Motor neuron (in vitro differentiated cells): ENCODE measurements at regions not wholly inside any gene's neighbourhood (a gene's known extent, or its start where the extent isn't known, plus 50 kb on each side); places are given as distances from the start of the nearest gene placed in this dataset.
A peak's percentile ranks its signal among the peaks of the same experiment; 100 is the strongest.
"Not testable (repeated sequence)": the region's sequence is repeated elsewhere in the genome, so short reads cannot be mapped to it uniquely, and the experiment has no call there.

Source experiments
- ATAC-seq, 8 experiments: fragments of 200-7000 bp; cut with Tn5 transposase; replicated peaks in 6 of 8; 2 replicates each; pipeline ENCODE4 v1.8.0; 2021; ENCODE audit warnings: mild to moderate bottlenecking in 8 of 8, moderate library complexity in 8 of 8
- H3K27ac ChIP-seq, 2 donors: fragments of 250-450 bp; sonication (Bioruptor Pico); 2 replicates each; pipeline ENCODE4 v1.9.0; 2021; ENCODE audit warnings: antibody characterized with exemption in 2 of 2, mild to moderate bottlenecking in 2 of 2, moderate library complexity in 1 of 2
- H3K4me1 ChIP-seq, 2 donors: fragments of 250-450 bp; sonication (Bioruptor Pico); replicated peaks in 1 of 2; 2 replicates each; pipeline ENCODE4 v1.6.1; 2021; ENCODE audit warnings: antibody characterized with exemption in 2 of 2, mild to moderate bottlenecking in 2 of 2, moderate library complexity in 1 of 2
- H3K4me3 ChIP-seq, 5 donors: fragments of 250-450 bp; sonication (Bioruptor Pico); 2 replicates each; pipeline ENCODE4 v1.9.0; 2021; ENCODE audit warnings: antibody characterized with exemption in 5 of 5, mild to moderate bottlenecking in 5 of 5, moderate library complexity in 4 of 5
- WGBS, 10 experiments: fragments of 450-650 bp; shearing (Covaris generic); methylation state at CpG; one replicate each; pipeline ENCODE4 v1.0.0; 2022; 5-methylcytosine and 5-hydroxymethylcytosine counted together
- in situ Hi-C, 9 experiments: fragments of 400-800 bp; cut with MboI; loops; one replicate each; pipeline ENCODE4 v1.15.0; 2021; ENCODE audit warnings: low sequenced_read_pairs in 9 of 9, low pct_unique_long_range_greater_than_20kb in 2 of 9; ENCODE audit not compliant: unreplicated experiment in 9 of 9

DNA sequence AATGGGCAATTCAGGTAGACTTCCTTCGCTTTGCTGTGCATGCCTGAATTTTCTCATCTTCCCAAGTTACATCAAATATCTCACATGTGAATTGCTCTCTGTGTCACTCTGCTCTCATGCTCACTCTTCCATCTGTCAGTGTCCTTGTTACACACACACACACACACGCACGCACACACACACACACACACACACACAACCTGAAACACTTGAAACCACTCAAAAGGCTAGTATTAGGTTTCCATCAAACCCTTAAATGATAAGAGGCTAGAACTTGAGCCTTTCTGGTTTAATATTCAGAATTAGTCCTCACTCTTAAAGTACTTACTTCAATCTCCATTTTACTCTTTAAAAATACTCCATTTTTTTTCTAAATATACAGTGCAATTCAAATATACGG is 282.4 kb downstream of the C11orf87 start:
- H3K4me3 ChIP-seq: no peak overlapping the region
- H3K4me1 ChIP-seq: peaks cover 0 to 13% of the 10 kb centered on the region in 2 donors
- H3K27ac ChIP-seq: no peak overlapping the region
- WGBS, 10 experiments: 20 to 91% (median 50%) methylated on average over 1 to 4 of the region's 4 CpGs; no CpG with 5 or more reads in 2 of the 10 experiments
- ATAC-seq: peak in 1 of 8 experiments; percentile 29
- in situ Hi-C loops: no loop called here

DNA sequence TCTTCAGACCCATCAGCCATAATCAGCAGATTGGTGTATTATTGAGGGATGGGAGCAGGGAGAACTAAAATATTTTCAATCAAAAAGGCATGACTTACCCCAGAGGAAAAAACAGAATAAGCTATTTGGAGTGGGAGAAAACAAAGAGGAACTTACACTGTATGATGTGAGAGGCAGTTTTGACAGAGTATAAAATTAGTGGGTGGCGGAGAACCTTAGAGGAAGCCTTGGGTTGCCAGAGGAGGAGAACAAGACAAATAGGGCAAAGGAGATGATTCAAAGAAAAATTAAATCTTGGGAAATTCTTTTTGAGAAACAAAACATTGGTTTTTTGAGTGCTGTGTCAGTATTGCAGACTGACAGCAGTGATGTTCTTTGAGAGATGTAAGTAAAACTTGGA is 285.0 kb downstream of the C11orf87 start:
- Histone ChIP-seq H3K4me1 (peaks cover 6 to 28% of the 10 kb centered on the region in 2 donors), H3K27ac (no peak overlapping the region), H3K4me3 (no peak overlapping the region)
- in situ Hi-C loops: no loop called here
- 67 to 100% (median 100%) methylated on average over 1 of the region's 1 CpG; no CpG with 5 or more reads in 2 of the 10 experiments for WGBS, 10 experiments
- ATAC-seq: no peak

- Histone ChIP-seq H3K27ac (no peak overlapping the region), H3K4me3 (no peak overlapping the region), H3K4me1 (peaks cover 6 to 28% of the 10 kb centered on the region in 2 donors)
- in situ Hi-C loops: no loop called here
- ATAC-seq: no peak
- 56 to 100% (median 86%) methylated on average over 1 to 2 of the region's 2 CpGs; no CpG with 5 or more reads in 4 of the 10 experiments for WGBS, 10 experiments
Observed at GRCh38 chr11:109707411-109707810, 285.4 kb downstream of the C11orf87 start.

DNA sequence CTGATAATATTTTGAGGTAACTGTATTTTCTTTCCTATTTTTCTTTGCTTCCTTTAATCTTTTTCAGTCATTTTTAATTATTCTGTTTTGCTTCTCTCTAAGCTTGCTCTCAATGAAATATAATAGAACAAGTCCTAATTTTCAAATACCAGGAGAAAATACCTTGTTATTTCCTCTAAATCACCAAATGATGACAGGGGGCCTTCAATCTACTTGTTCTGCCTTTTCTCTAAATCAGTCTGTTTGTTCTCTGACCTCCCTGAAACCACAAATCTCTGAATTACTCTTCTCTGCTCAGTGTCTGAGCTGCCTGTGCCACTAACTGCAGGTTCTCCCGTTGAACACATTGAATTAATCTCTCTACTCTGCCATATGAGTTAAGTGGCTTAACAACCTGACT is 286.2 kb downstream of the C11orf87 start:
- Histone ChIP-seq H3K27ac (no peak overlapping the region), H3K4me1 (peaks cover 6 to 28% of the 10 kb centered on the region in 2 donors), H3K4me3 (no peak overlapping the region)
- 0 to 71% (median 24%) methylated on average over 1 of the region's 1 CpG; no CpG with 5 or more reads in 4 of the 10 experiments for WGBS, 10 experiments
- in situ Hi-C loops: no loop called here
- ATAC-seq: peak in 2 of 8 experiments; percentile 41 to 49

- WGBS, 10 experiments: 0 to 100% (median 92%) methylated on average over 1 to 2 of the region's 2 CpGs; no CpG with 5 or more reads in 4 of the 10 experiments
- H3K27ac ChIP-seq, in situ Hi-C loops, H3K4me3 ChIP-seq, ATAC-seq: not testable (repeated sequence)
- peaks cover 9 to 14% of the 10 kb centered on the region in 2 donors for H3K4me1 ChIP-seq
Observed at GRCh38 chr11:109714444-109714843, 292.5 kb downstream of the C11orf87 start.

DNA sequence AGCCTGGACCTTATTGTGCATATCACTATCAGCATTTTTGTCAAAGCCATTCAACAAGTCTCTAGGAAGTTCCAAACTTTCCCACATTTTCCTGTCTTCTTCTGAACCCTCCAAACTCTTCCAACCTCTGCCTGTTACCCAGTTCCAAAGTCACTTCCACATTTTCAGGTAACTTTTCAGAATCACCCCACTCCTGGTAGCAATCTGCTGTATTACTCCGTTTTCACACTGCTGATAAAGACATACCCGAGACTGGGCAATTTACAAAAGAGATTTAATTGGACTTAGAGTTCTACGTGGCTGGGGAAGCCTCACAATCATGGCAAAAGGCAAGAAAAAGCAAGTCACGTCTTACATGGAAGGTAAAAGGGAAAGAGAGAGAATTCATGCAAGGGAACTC is 293.4 kb downstream of the C11orf87 start:
- H3K4me1 ChIP-seq, ATAC-seq, in situ Hi-C loops, H3K4me3 ChIP-seq: not testable (repeated sequence)
- whole genome bisulfite sequencing, 10 experiments: 11 to 90% (median 63%) methylated on average over 1 to 4 of the region's 4 CpGs; no CpG with 5 or more reads in 1 of the 10 experiments
- H3K27ac ChIP-seq: peak overlapping the region in 1 of 2 donors; percentile 33

DNA sequence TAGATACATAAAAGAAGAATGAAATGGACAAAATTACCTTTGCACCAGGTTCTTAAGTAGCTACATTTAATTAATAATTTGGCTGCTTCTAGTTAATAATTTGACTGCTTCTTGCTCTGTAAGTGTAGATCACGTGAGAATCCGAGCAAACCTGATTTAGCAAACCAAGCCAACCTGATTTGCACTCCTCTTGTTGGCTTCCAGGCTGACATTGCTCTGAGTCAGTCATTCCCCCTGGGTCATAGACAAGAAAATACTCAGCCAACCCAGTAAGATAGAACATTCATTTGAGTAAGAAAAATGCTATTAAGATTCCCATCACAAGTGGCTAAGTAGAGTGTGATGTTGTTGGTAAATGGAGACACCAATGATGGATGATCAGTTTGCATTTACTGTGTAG is 304.1 kb downstream of the C11orf87 start:
- WGBS, 10 experiments: 40 to 100% (median 76%) methylated on average over 2 of the region's 2 CpGs; no CpG with 5 or more reads in 5 of the 10 experiments
- H3K4me3 ChIP-seq: no peak overlapping the region
- no peak overlapping the region for H3K27ac ChIP-seq
- H3K4me1 ChIP-seq: no peaks in the 10 kb centered on the region
- in situ Hi-C loops: no loop called here
- ATAC-seq: no peak

GRCh38 chr11:109728056-109728455 is 306.1 kb downstream of the C11orf87 start:
- WGBS, 10 experiments: 40 to 100% (median 100%) methylated on average over 1 of the region's 1 CpG; no CpG with 5 or more reads in 5 of the 10 experiments
- no peak overlapping the region for H3K4me3 ChIP-seq
- peak in 2 of 8 experiments; percentile 33 to 43 for ATAC-seq
- in situ Hi-C loops: no loop called here
- no peak overlapping the region for H3K27ac ChIP-seq
- peaks cover 0 to 5% of the 10 kb centered on the region in 2 donors for H3K4me1 ChIP-seq

DNA sequence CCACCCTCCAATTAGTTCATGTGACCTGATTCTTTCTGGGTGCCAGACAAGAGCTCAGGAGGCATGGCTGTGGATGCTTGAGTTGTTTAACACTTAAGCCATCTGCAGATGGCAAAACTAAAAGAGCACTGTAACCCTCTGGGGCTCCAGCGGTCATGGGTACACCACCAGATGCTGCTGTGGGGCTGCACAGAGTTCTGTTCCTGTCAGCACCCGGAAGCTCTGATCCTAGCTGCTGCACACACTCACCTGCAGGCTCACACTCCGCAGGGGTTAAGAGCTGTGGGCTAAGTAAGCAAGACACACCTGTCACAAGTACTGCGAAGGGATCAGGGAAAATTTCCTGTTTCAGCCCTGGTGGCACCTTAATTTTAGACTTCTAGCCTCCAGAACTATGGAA is 307.8 kb downstream of the C11orf87 start:
- no peak overlapping the region for H3K27ac ChIP-seq
- 33 to 100% (median 76%) methylated on average over 1 to 3 of the region's 4 CpGs; no CpG with 5 or more reads in 2 of the 10 experiments for WGBS, 10 experiments
- no peak for ATAC-seq
- in situ Hi-C loops: no loop called here
- peaks cover 12 to 22% of the 10 kb centered on the region in 2 donors for H3K4me1 ChIP-seq
- H3K4me3 ChIP-seq: no peak overlapping the region

DNA sequence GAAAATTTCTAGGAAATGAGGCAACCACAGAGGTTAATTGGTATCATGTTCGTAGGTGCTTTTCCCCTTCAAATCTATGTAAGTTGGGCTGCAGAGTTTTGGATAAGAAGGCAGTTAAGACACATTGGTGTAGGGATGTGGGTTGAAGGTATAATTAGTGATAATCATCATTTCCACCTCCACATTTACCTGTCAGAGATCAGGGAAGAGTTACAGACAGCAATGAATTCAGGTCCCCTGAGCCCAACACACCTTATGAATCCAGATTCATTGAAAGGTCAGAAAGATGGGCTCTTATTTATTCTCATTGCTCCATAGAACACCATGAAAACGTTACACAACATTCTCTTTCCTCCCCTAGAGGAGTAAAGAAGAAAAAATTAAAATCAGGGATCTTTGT is 308.7 kb downstream of the C11orf87 start:
- WGBS, 10 experiments: 11 to 100% (median 45%) methylated on average over 1 to 2 of the region's 2 CpGs
- no peak overlapping the region for H3K4me3 ChIP-seq
- H3K4me1 ChIP-seq: peaks cover 19 to 30% of the 10 kb centered on the region in 2 donors
- in situ Hi-C loops: no loop called here
- ATAC-seq: no peak
- no peak overlapping the region for H3K27ac ChIP-seq

GRCh38 chr11:109731451-109731850 is 309.5 kb downstream of the C11orf87 start:
- in situ Hi-C loops: no loop called here
- Histone ChIP-seq H3K4me3 (no peak overlapping the region), H3K27ac (no peak overlapping the region), H3K4me1 (peaks cover 19 to 30% of the 10 kb centered on the region in 2 donors)
- ATAC-seq: no peak
- 15 to 100% (median 89%) methylated on average over 1 to 3 of the region's 4 CpGs; no CpG with 5 or more reads in 1 of the 10 experiments for WGBS, 10 experiments

GRCh38 chr11:109733245-109733644 is 311.3 kb downstream of the C11orf87 start:
- 0 to 100% (median 100%) methylated on average over 1 of the region's 1 CpG; no CpG with 5 or more reads in 1 of the 10 experiments for WGBS, 10 experiments
- H3K27ac ChIP-seq: peak overlapping the region in 1 of 2 donors; percentile 63
- no peak overlapping the region for H3K4me3 ChIP-seq
- ATAC-seq: peak in 2 of 8 experiments; percentile 27 to 51
- in situ Hi-C loops: no loop called here
- peaks cover 19 to 30% of the 10 kb centered on the region in 2 donors for H3K4me1 ChIP-seq

- peak in 5 of 8 experiments; percentile 88 to 97 (median 96) for ATAC-seq
- Histone ChIP-seq H3K27ac (peak overlapping the region in 1 of 2 donors; percentile 63), H3K4me3 (no peak overlapping the region), H3K4me1 (peaks cover 19 to 30% of the 10 kb centered on the region in 2 donors)
- in situ Hi-C loops: no loop called here
- 6 to 65% (median 21%) methylated on average over 1 to 3 of the region's 3 CpGs; no CpG with 5 or more reads in 1 of the 10 experiments for WGBS, 10 experiments
Observed at GRCh38 chr11:109734566-109734965, 312.6 kb downstream of the C11orf87 start.

DNA sequence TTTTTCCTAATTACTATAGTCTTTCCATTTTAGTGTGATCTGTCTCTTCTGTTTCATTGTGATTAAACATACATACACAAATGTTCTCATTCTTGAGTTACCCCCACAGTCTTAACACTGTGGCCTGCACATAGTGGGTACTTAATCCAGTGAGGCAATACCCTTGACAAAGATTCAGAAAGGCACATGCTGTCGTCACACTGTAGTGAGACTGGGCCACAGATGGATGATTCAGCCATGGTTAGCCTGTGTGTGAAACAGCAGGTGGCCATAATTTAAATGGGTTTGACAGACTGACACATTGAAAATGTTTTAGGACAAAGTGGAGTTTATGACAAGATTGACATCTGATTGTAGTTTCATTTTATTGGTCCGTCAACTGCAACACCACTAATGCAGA is 313.1 kb downstream of the C11orf87 start:
- ATAC-seq: peak in 5 of 8 experiments; percentile 58 to 69 (median 62)
- 0 to 94% (median 70%) methylated on average over 1 to 2 of the region's 2 CpGs; no CpG with 5 or more reads in 1 of the 10 experiments for WGBS, 10 experiments
- in situ Hi-C loops: no loop called here

More for the DNA sequence above, 313.1 kb downstream of the C11orf87 start:
- H3K4me1 ChIP-seq: peaks cover 19 to 30% of the 10 kb centered on the region in 2 donors
- H3K27ac ChIP-seq: peak overlapping the region in 1 of 2 donors; percentile 31
- no peak overlapping the region for H3K4me3 ChIP-seq
